ENCODE measurements at regions not wholly inside any gene's neighbourhood (a gene's known extent, or its start where the extent isn't known, plus 50 kb on each side); places are given as distances from the start of the nearest gene placed in this dataset.

GRCh38 chr1:116259663-116260062, 113.4 kb upstream of the ATP1A1 start:
- no peak for TF ChIP-seq CTCF (optimal IDR thresholded peaks at IDR 0.05 in 1 of 3, IDR thresholded peaks at IDR 0.05 in 1 of 3, conservative IDR thresholded peaks at IDR 0.05 in 1 of 3; ENCODE audit: extremely low read depth in 1 of 3, insufficient read depth in 2 of 3, low read length in 3 of 3)
- TF ChIP-seq EZH2 (IDR thresholded peaks at IDR 0.05; ENCODE audit: low read length), result no peak
